GM21576 (cell line): ENCODE measurements at regions not wholly inside any gene's neighbourhood (a gene's known extent, or its start where the extent isn't known, plus 50 kb on each side); places are given as distances from the start of the nearest gene placed in this dataset.

Experiments
- ATAC-seq: cut with Tn5 transposase; IDR thresholded peaks from one replicate; pipeline ENCODE4 v1.9.1; 2021; ENCODE audit warnings: mild to moderate bottlenecking, moderate library complexity; ENCODE audit not compliant: unreplicated experiment

DNA sequence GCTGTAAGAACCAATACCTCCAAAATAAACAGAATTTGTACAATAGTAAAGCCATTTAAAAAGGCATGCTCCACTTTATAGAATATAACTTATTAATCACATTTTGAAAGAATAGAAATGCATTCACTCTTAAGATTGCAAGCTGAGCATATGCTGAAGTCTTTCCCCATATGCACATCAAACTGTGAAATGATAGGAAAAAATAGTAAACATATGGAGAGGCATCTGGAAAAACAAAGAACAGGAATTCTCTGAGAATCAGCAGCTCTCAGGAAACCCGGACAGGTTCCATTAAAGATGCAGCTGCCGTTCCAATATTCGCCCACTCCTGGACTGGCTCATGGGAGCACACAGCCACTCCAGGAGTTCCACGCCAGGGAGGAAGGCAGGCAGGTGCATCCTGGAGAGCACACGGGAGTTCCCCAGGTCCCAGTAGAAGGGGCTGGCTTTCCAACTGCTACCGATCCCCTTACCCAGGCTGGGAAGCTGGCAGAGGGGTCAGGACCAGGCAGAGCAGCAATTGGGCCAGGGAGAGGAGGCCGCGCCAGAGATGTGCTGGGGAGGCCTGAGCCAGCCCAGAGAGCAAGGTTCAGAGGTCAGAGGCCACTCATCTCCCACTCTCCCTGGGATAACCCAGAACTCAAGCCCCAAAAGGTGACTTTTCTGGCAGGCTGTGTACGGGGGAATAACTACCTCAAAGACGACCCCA, 111.1 kb downstream of the DLL1 start:
- ATAC-seq, result no peak

- no peak for ATAC-seq
Measured at GRCh38 chr6:170178561-170179477, 112.1 kb downstream of the DLL1 start.

GRCh38 chr6:170177772-170178560, 112.9 kb downstream of the DLL1 start:
- no peak for ATAC-seq

GRCh38 chr6:170176898-170177771, 113.7 kb downstream of the DLL1 start:
- ATAC-seq, result no peak

DNA sequence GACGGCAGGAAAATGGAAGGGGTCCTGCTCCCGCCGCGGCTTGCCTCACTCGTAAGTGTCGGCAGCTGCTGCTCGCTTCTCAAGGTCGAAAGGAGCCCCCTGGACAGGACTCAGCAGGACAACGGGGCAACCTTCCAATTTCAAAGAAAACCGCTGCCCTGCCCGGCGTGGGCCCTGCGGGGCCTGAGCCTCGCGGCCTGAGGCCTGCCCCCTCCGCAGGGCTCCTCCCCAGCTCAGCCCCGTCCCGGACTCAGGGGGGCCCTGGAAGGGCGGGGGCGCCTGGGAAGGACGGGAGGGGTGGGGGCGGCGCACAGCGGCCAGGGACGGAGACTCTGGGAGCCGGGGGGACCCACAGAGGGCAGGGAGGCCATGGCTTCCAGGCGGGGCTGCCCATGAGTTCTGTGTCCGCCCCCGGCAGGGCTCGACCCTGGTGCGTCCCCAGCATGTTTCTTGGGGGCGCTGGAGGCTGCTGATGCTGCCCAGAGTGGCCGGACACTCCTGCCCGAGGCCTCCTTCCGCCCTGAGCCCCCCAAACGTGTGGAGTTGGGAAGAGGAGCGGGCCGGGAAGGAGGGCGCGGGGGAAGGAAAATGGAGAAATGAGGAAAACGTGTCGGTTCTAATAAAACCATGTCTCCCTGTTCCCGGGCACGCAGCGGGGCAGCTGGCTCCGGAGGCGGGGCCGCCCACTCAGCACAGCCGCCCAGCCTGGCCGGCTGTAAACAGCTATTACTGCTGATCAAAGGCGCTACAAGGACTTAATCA, 114.6 kb downstream of the DLL1 start:
- ATAC-seq, result no peak

DNA sequence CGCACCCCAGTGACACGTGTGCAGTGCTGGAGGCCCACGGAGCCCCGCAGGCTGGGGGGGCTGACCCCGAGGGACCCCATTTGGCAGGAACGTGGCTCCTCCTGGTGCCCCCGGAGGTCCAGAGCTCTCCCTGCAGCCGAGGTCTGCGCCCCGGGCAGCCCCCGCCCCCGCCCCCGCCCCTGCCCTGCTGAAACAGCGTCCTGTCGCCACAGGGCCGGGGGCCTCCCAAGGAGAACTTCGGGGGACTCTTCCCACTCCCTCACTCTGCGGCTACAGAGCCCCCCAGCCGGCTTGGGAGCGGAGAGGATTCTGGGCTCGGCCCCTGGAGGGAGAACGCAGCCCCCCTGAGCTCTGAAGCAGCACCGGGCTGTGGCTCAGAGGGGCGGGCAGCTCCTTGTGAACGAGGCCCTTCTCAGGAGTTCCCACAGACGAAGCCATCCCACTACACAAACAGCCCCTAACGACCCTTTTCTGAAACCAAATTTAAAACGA, 115.2 kb downstream of the DLL1 start:
- no peak for ATAC-seq

DNA sequence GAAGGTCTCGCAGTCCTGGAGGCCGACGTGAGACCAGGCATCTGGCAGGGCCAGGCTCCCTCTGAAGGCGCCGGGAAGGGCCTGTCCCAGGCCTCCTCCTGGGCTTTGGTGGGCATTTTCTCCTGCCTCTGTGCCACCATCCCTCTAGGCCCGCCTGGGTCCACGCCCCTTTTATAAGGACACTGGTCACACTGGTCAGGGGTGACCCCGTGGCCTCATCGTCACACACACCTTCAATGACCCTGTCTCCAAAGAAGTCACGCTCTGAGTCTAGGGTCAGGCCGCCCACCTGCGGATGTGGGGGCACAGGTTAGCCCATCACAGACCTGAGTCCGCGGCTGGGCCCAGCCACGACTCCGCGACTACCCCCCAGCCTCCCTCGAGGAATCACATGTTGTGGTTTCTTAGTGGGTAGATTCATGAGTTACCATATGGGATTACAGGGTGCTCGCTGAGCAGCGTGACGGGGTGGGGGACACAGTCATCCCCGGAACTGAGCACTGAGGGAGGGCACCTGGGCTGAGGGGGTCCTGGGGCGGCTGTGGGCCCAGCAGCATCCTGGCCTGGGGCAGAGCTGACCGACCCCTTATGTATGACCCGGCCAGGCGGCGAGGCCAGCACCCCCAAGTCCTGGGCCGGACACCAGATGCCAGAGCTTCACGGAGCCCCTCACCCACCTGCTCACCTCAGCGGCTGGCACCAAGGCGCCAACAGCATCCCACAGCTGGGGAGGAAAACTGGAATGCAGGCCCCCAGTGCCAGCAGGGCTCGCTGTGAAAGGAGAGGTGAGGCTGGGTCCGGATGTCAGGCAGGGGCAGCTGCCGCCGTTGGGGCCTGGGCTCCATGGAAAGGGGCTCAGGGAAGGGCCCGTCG, 115.9 kb downstream of the DLL1 start:
- ATAC-seq, result no peak

DNA sequence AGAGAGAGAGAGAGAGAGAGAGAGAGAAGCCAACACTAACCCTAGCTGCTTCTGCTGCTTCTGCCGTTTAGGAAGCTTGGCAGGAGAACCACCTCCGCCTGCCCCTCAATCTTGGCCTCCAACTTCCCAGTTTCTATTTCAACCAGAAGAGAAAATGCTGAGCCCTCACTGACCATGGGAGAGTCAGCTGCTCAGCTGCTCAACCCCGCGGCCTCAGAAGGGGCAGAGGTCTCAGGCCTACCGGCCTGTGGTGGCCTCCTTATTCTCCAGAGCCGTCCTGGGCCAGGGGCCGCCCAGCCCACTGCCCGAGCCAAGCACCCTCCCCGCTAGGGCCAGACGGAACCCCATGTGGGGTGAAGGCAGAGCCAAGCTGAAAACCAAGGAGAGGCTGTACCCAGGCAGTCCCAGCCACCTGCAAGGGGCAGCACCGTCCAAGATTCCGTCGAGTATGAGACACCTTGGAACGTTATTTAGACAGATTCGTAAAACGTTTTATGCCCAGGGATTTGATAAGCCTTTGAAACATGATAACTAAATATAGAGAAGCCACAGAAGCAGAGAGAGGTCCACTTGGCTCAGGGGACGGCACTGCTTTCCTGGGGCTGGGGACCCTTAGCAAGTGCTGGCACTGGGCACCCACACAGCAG, 116.6 kb downstream of the DLL1 start:
- ATAC-seq, result no peak

GRCh38 chr6:170173335-170173881, 117.5 kb downstream of the DLL1 start:
- ATAC-seq, result no peak

DNA sequence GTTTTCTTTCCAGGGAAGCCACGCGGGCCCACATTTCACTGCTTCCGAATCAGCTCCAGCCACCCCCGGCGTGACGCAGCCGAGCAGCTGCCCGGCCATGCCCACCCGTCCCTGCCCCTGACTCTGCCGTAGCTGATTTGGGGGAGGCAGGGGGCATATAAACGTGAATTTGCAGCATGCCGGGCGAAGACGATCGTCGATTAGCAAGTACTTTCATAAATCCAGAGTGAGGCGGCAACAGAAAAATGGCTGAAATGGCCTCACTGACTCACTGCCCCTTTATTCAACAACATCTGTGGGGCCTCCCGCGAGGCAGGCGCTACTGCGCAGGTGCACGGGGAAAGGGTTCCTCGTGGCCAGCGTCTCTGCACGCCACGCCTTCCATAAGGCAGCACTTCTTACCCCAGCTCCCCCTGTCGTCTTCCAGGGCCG, 118.0 kb downstream of the DLL1 start:
- ATAC-seq, result no peak

DNA sequence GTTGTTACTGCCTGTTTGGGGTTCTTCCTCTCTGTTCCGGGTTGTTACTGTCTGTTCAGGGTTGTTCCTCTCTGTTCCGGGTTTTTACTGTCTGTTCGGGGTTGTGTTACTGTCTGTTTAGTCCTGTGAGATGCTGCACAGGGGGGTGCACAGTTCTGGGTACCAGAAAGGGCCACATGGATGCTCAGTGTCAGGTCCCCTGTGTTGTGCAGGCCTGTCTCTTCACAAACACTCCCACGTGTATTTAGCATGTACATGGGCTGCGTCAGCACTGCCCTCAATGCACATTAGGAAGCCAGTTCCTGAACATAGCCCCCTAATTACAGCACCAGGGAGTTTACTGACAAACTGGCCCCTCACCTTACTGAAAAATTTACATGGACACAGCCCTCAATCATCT, 118.5 kb downstream of the DLL1 start:
- no peak for ATAC-seq

DNA sequence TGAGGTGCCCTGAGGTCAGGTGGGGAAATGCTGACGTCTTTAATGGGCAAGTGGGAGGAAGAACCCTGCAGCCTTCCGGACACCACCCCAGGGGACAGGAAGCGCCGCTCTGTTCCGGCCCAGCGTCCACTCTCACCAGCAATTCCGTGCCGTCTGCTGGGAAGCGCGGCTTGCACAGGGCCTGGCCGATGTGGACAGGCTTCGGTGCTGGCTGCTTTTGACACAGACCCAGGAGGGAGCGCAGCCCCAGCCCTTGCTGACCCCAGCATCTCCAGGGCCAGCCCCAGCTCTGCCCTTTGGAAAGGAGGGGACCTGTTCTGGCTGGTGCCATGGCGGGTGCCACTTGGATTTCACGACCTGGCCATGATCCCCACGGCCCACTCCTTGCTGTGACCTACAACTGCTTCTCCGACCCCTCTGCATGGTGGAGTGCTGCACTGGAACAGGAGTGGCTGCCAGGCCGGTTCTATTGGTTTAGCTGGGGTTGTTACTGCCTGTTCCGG, 123.2 kb downstream of the DLL1 start:
- ATAC-seq, result no peak

GRCh38 chr6:170166511-170167122, 124.3 kb downstream of the DLL1 start:
- ATAC-seq, result no peak

DNA sequence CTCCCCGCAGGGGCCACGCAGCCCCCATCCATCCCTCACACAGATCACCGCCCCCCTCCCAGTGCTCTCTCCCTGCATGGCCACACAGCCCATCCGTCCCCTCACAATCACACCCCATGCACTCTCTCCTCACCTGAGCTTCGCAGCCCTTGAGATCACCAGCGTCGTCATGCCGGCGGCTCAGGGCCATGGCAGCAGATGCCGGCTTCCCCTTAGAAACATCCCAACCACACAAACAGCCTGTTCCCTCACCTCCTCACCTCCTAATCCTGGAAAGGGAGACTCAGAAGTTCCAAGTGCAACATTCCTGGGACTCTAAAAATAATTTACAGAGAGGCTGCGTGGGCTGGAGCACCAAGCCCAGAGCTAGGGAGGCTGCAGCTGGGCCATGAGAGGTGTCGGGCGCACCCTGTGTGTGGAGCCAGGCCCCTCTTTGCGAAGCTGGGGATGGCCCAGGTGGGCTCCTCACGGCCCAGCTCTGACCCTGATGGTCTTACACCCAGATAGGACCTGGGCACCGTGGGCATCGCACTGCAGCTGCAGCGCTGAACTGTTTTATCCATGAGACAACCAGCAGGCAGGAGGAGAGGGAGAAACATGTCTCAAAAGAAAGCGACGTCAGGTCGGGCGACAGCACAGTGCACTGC, 125.3 kb downstream of the DLL1 start:
- ATAC-seq, result no peak

- no peak for ATAC-seq
Measured at GRCh38 chr6:170165085-170165470, 125.8 kb downstream of the DLL1 start.

GRCh38 chr6:170164271-170164900, 126.5 kb downstream of the DLL1 start:
- no peak for ATAC-seq
